Activated T-cell treated with anti-CD3 and anti-CD28 coated beads, Interleukin-2, amount 50 U/mL, for 4 hours (primary cell): ENCODE measurements at regions not wholly inside any gene's neighbourhood (a gene's known extent, or its start where the extent isn't known, plus 50 kb on each side); places are given as distances from the start of the nearest gene placed in this dataset.

ENCODE experiments used
- ATAC-seq, 2 donors: fragments of 200-7000 bp; cut with Tn5 transposase; one replicate each; pipeline ENCODE4 v1.10.0; 2021
- DNase-seq: peaks from one replicate; pipeline ENCODE4 v3.0.0-alpha.2; 2020
- H3K27me3 Mint-ChIP-seq: one replicate; pipeline ENCODE4 v1.8.0; 2021; ENCODE audit warnings: low read depth, mixed read lengths
- H3K36me3 Mint-ChIP-seq: one replicate; pipeline ENCODE4 v1.8.0; 2022; ENCODE audit warnings: mixed read lengths; ENCODE audit not compliant: insufficient read depth
- H3K4me1 Mint-ChIP-seq: one replicate; pipeline ENCODE4 v1.8.0; 2021; ENCODE audit warnings: low read depth, mixed read lengths
- H3K4me3 Mint-ChIP-seq: one replicate; pipeline ENCODE4 v1.8.0; 2021; ENCODE audit warnings: mild to moderate bottlenecking, moderate library complexity, mixed read lengths
- H3K9me3 Mint-ChIP-seq: one replicate; pipeline ENCODE4 v1.8.0; 2021; ENCODE audit warnings: mixed read lengths

DNA sequence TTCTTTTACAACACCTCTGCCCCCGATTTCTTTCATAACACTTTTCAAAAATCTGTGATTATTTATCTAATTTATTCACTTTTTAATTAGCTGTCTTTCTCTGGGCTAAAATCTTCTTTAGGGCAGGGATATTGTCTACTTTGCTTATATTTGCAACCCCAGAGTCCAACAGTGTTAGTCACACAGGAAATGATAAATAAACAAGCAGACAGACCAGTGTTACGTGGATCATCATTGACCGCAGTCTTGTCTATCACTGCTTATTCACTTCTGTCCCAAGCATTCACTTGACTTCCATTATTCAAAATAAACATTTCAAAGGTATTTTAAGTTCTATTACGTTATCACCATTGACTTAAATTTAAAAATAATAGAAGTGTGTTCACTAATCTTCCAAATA lies 237.6 kb upstream of the UBE2E3 start:
- Mint-ChIP-seq H3K9me3 (no peaks in the 10 kb centered on the region), H3K4me1 (no peaks in the 10 kb centered on the region), H3K4me3 (no peak overlapping the region), H3K36me3 (no peaks in the 10 kb centered on the region), H3K27me3 (no peaks in the 10 kb centered on the region)
- ATAC-seq (no peak), DNase-seq (no peak)

DNA sequence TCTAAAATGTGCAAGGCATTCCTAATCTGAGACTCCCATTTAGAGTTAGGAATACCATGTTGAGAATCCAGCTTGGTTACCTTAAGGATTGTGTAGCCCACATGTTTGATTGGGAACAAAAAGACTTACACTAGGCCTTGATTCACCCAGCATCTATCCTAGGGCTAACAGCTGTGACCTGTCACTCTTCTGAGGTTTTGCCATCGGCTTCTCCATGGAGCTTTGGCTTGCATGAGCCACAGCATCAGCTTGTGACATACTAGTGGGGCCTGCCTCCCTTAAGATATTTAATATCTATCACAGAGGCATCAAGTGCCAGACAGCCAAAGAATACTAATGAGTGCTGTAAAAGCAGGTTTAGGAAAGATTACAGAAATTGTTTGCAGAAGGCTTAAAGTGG lies 241.3 kb upstream of the UBE2E3 start:
- no peaks in the 10 kb centered on the region for H3K36me3 Mint-ChIP-seq
- no peaks in the 10 kb centered on the region for H3K9me3 Mint-ChIP-seq
- DNase-seq: no peak
- no peak for ATAC-seq
- no peaks in the 10 kb centered on the region for H3K27me3 Mint-ChIP-seq
- no peaks in the 10 kb centered on the region for H3K4me1 Mint-ChIP-seq
- no peak overlapping the region for H3K4me3 Mint-ChIP-seq

DNA sequence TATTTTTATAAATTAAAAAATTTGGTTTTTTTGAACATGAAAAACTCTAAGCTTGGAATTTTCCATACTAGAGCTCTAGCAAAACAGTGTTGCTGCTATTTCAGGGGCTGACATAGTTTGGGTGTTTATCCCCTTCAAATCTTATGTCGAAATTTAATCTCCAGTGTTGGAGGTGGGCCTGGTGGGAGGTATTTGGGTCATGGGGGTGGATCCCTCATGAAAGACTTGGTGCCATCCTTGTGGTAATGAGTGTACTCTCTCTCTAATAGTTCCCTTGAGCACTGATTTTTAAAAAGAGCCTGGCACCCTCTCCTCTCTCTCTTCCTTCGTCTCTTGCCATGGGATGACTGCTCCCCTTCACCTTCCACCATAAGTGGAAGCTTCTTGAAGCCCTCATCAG lies 244.6 kb upstream of the UBE2E3 start:
- H3K4me1 Mint-ChIP-seq: no peaks in the 10 kb centered on the region
- no peak overlapping the region for H3K4me3 Mint-ChIP-seq
- no peaks in the 10 kb centered on the region for H3K27me3 Mint-ChIP-seq
- DNase-seq: no peak
- ATAC-seq: no peak
- H3K36me3 Mint-ChIP-seq: no peaks in the 10 kb centered on the region
- no peaks in the 10 kb centered on the region for H3K9me3 Mint-ChIP-seq

GRCh38 chr2:180734382-180734781 lies 246.0 kb upstream of the UBE2E3 start:
- H3K4me3 Mint-ChIP-seq: no peak overlapping the region
- no peaks in the 10 kb centered on the region for H3K9me3 Mint-ChIP-seq
- ATAC-seq: no peak
- DNase-seq: no peak
- no peaks in the 10 kb centered on the region for H3K27me3 Mint-ChIP-seq
- H3K36me3 Mint-ChIP-seq: no peaks in the 10 kb centered on the region
- H3K4me1 Mint-ChIP-seq: no peaks in the 10 kb centered on the region

- H3K4me1 Mint-ChIP-seq: no peaks in the 10 kb centered on the region
- no peaks in the 10 kb centered on the region for H3K36me3 Mint-ChIP-seq
- no peaks in the 10 kb centered on the region for H3K9me3 Mint-ChIP-seq
- no peak overlapping the region for H3K4me3 Mint-ChIP-seq
- DNase-seq (no peak), ATAC-seq (no peak)
- no peaks in the 10 kb centered on the region for H3K27me3 Mint-ChIP-seq
These were observed 247.1 kb upstream of the UBE2E3 start for GRCh38 chr2:180733330-180733729.

DNA sequence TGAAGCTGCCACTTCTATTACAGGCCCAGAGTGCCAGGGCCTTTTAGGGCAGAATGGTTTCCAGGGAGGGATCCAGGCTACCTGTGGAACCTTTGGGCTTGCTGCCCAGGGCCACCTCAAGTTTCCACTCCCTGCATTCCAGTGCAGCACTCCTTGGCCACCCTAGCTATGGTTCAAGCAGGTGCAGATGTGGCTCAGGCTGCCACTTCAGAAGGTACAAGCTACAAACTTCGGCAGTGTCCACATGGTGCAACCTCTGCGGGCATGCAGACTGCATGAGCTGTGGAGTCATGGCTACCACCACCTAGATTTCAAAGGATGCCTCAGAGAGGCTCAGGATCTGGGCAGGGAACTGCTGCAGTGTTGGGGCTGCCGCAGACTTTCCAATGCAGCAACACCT lies 248.1 kb upstream of the UBE2E3 start:
- Mint-ChIP-seq H3K4me3 (no peak overlapping the region), H3K4me1 (no peaks in the 10 kb centered on the region), H3K27me3 (no peaks in the 10 kb centered on the region), H3K36me3 (no peaks in the 10 kb centered on the region), H3K9me3 (no peaks in the 10 kb centered on the region)
- no peak for ATAC-seq
- DNase-seq: no peak

- Mint-ChIP-seq H3K36me3 (no peaks in the 10 kb centered on the region), H3K4me1 (no peaks in the 10 kb centered on the region), H3K4me3 (no peak overlapping the region), H3K9me3 (no peaks in the 10 kb centered on the region), H3K27me3 (no peaks in the 10 kb centered on the region)
- ATAC-seq (no peak), DNase-seq (no peak)
These were observed 249.4 kb upstream of the UBE2E3 start for GRCh38 chr2:180730976-180731375.

DNA sequence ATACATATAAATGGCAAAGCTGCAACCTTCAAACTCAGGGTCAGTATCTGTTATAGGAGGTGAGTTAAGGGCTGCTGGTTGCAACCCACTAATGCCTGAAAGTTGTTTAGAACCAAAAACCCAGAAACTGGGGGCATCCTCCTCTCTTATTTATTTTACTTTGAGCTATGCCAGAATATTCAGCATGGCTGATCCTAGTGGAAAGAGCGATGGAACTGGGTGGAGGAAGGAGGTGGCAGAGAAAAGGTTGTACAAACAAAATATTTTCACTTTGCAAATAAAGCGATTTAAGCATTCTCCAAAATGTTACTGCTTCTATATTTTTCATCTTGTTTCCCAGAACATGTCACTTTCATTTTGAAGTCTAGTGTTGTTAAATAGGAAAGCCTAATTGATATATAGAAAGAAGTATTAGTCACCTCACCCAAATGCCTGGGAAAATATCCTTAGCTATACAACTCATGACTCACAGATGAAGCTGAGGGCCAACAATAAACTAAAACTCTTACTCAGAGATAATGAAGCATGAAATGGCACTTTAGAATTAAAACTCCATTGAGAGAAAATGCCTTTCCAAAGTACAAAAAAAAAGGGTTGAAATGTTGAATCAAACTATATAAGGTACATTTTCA lies 251.4 kb upstream of the UBE2E3 start:
- no peak overlapping the region for H3K4me3 Mint-ChIP-seq
- no peaks in the 10 kb centered on the region for H3K9me3 Mint-ChIP-seq
- H3K36me3 Mint-ChIP-seq: no peaks in the 10 kb centered on the region
- DNase-seq (no peak), ATAC-seq (no peak)
- no peaks in the 10 kb centered on the region for H3K27me3 Mint-ChIP-seq
- H3K4me1 Mint-ChIP-seq: no peaks in the 10 kb centered on the region

DNA sequence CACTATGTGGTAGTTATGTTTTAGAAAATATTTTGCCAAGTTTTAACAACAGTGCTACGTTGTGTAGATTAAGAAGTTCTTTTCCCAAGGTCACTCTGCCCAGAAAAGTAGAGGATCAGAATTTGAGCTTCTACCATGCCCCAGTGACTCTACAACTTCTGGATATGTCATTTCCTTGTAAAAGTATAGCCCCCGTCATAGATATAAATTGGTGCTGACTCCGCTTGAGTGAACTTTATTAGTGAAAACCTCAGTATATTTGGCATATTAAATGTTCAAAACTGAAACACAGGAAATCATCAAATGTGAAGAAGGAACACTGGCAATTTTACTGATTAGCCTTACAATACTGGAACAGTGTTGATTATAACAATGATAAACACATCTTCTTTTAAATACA lies 256.7 kb upstream of the UBE2E3 start:
- no peak overlapping the region for H3K4me3 Mint-ChIP-seq
- ATAC-seq: no peak
- H3K27me3 Mint-ChIP-seq: no peaks in the 10 kb centered on the region
- DNase-seq: no peak
- H3K36me3 Mint-ChIP-seq: no peaks in the 10 kb centered on the region
- H3K4me1 Mint-ChIP-seq: no peaks in the 10 kb centered on the region
- H3K9me3 Mint-ChIP-seq: no peaks in the 10 kb centered on the region

DNA sequence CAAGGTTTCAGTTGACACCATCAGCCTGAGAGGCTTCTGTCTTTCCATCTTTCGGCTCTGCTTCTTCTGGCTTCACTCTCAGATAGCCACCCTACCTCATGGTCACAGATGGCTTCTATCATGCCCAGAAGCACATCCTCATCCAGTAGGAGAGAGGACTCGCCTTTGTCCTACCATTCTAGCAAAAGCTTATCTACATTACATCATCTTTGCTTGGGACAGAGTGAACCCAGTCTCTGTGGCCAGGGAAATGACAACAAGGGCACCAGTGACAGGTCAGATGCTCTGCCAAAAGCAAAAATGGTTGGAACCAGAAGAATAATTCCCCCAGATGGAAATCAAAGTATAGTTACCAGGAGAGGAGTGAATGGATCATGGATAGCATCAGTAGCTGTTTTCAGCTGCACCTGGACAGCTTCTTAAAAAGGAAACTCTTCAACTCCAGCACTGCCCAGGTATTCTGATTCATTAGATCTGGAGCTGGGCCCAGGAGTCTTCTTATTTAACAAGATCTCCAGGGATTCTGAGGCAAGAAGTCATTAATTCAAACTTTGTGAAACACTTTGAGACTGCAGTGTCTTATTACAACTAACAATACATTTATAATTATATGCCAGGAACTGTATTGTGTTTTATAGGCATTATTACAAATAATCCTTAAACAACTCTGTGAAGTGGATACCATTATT lies 257.7 kb upstream of the UBE2E3 start:
- H3K36me3 Mint-ChIP-seq: no peaks in the 10 kb centered on the region
- no peak for ATAC-seq

GRCh38 chr2:180720829-180721228 lies 259.6 kb upstream of the UBE2E3 start:
- no peak for ATAC-seq
- H3K27me3 Mint-ChIP-seq: peaks cover 2% of the 10 kb centered on the region
- no peak for DNase-seq
- H3K9me3 Mint-ChIP-seq: no peaks in the 10 kb centered on the region
- no peaks in the 10 kb centered on the region for H3K4me1 Mint-ChIP-seq
- no peak overlapping the region for H3K4me3 Mint-ChIP-seq
- H3K36me3 Mint-ChIP-seq: no peaks in the 10 kb centered on the region

More for the DNA sequence above, 257.7 kb upstream of the UBE2E3 start:
- Mint-ChIP-seq H3K27me3 (no peaks in the 10 kb centered on the region), H3K4me3 (no peak overlapping the region), H3K9me3 (no peaks in the 10 kb centered on the region), H3K4me1 (no peaks in the 10 kb centered on the region)
- DNase-seq: no peak

DNA sequence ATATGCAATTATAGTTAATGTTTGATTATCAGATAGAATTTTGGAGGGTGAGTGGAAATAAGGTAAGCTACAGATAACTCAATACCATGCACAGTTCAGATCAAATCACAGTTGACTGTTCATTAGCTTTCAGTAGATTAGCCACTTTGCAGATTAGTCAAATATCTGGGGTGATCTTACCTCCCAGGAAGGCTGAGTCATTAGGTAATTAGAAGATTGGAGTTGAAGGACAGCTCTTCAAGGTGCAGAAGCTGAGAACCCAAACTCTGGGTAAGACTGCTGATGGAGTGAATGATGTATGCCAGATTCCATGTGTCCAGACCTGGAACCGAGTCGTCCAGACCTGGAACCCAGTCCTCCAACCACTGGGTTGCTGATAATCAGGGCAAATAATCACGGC lies 262.8 kb upstream of the UBE2E3 start:
- peaks cover 2% of the 10 kb centered on the region for H3K27me3 Mint-ChIP-seq
- DNase-seq: no peak
- no peak overlapping the region for H3K4me3 Mint-ChIP-seq
- no peaks in the 10 kb centered on the region for H3K9me3 Mint-ChIP-seq
- no peaks in the 10 kb centered on the region for H3K36me3 Mint-ChIP-seq
- no peaks in the 10 kb centered on the region for H3K4me1 Mint-ChIP-seq
- no peak for ATAC-seq

GRCh38 chr2:180716186-180717180 lies 263.9 kb upstream of the UBE2E3 start:
- Mint-ChIP-seq H3K36me3 (no peaks in the 10 kb centered on the region), H3K4me3 (no peak overlapping the region), H3K9me3 (no peaks in the 10 kb centered on the region), H3K4me1 (no peaks in the 10 kb centered on the region), H3K27me3 (peaks cover 2% of the 10 kb centered on the region)
- no peak for DNase-seq
- ATAC-seq: no peak

DNA sequence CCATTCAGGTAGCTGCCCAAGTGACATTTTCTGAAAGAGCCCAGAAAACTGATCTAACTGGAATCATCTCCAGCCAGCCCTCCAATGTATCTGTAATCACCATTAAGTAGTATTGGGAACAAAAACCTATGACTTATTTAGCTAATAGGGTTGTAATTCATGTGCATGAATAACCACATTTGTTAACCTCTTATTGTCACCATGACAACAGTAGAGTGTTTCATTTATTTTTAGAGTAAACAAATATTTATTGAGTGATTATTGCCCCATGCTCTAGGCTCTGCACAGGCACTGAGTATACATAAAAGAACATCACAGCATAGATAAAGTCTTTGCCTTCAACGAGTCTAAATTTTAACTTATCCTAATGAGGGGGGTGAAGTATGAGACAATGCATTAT lies 265.4 kb upstream of the UBE2E3 start:
- H3K4me1 Mint-ChIP-seq: no peaks in the 10 kb centered on the region
- no peaks in the 10 kb centered on the region for H3K36me3 Mint-ChIP-seq
- H3K9me3 Mint-ChIP-seq: no peaks in the 10 kb centered on the region
- no peak overlapping the region for H3K4me3 Mint-ChIP-seq
- no peak for DNase-seq
- no peak for ATAC-seq
- peaks cover 2% of the 10 kb centered on the region for H3K27me3 Mint-ChIP-seq
